ENCODE measurements at regions not wholly inside any gene's neighbourhood (a gene's known extent, or its start where the extent isn't known, plus 50 kb on each side); places are given as distances from the start of the nearest gene placed in this dataset.

DNA sequence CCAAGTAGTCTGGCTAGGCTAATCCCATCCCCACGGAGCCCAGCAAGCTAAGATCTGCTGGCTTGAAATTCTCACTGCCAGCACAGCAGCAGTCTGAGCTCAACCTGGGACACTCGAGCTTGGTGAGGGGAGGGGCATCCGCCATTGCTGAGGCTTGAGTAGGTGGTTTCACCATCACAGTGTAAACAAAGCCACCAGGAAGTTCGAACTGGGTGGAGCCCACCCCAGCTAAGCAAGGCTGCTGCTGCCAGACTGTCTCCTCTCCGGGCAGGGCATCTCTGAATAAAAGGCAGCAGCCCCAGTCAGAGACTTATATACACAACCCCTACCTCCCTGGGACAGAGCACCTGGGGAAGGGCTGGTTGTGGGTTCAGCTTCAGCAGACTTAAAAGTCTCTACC, 639.6 kb downstream of the IQCM start:
- Histone ChIP-seq H3K4me1 (no peaks in the 10 kb centered on the region), H3K4me3 (no peak overlapping the region), H3K9me3 (no peaks in the 10 kb centered on the region), H3K27me3 (no peaks in the 10 kb centered on the region), H3K36me3 (no peaks in the 10 kb centered on the region), H3K27ac (no peak overlapping the region)
- TF ChIP-seq POLR2A (IDR thresholded peaks at IDR 0.05) (no peak), POLR2AphosphoS5 (IDR thresholded peaks at IDR 0.05; ENCODE audit: insufficient read depth in 1 of 2, low read depth in 1 of 2) (no peak)
- TF ChIP-seq, protein P1, sequence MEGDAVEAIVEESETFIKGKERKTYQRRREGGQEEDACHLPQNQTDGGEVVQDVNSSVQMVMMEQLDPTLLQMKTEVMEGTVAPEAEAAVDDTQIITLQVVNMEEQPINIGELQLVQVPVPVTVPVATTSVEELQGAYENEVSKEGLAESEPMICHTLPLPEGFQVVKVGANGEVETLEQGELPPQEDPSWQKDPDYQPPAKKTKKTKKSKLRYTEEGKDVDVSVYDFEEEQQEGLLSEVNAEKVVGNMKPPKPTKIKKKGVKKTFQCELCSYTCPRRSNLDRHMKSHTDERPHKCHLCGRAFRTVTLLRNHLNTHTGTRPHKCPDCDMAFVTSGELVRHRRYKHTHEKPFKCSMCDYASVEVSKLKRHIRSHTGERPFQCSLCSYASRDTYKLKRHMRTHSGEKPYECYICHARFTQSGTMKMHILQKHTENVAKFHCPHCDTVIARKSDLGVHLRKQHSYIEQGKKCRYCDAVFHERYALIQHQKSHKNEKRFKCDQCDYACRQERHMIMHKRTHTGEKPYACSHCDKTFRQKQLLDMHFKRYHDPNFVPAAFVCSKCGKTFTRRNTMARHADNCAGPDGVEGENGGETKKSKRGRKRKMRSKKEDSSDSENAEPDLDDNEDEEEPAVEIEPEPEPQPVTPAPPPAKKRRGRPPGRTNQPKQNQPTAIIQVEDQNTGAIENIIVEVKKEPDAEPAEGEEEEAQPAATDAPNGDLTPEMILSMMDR (IDR thresholded peaks at IDR 0.05) = no peak
- DNase-seq (ENCODE audit: extremely low spot score in 2 of 2) = no peak
- intact Hi-C loops (cut with DNase I) = no loop called here

DNA sequence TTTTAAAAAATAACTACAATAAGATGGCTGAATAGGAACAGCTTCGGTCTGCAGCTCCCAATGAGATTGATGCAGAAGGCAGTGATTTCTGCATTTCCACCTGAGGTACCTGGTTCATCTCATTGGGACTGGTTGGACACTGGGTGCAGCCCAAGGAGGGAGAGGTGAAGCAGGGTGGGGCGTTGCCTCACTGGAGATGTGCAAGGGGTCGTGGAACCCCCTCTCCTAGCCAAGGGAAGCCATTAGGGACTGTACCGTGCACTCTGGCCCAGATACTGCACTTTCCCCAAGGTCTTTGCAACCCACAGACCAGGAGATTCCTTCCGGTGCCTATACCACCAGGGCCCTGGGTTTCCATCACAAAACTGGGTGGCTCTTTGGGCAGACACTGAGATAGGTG, 640.1 kb downstream of the IQCM start:
- Histone ChIP-seq H3K4me1 (no peaks in the 10 kb centered on the region), H3K36me3 (no peaks in the 10 kb centered on the region), H3K27me3 (no peaks in the 10 kb centered on the region), H3K9me3 (no peaks in the 10 kb centered on the region), H3K27ac (no peak overlapping the region), H3K4me3 (no peak overlapping the region)
- intact Hi-C loops (cut with DNase I) = no loop called here
- no peak for DNase-seq (ENCODE audit: extremely low spot score in 2 of 2)
- TF ChIP-seq, protein P1 (IDR thresholded peaks at IDR 0.05) = no peak
- TF ChIP-seq POLR2A (IDR thresholded peaks at IDR 0.05) = no peak

GRCh38 chr4:149173241-149174013, 642.2 kb downstream of the IQCM start:
- Histone ChIP-seq H3K4me3 (no peak overlapping the region), H3K27ac (no peak overlapping the region), H3K4me1 (no peaks in the 10 kb centered on the region), H3K9me3 (no peaks in the 10 kb centered on the region), H3K27me3 (no peaks in the 10 kb centered on the region), H3K36me3 (no peaks in the 10 kb centered on the region)
- TF ChIP-seq POLR2A (IDR thresholded peaks at IDR 0.05) (no peak), POLR2AphosphoS5 (IDR thresholded peaks at IDR 0.05; ENCODE audit: insufficient read depth in 1 of 2, low read depth in 1 of 2) (no peak)
- TF ChIP-seq, protein P1 (IDR thresholded peaks at IDR 0.05) = no peak
- DNase-seq (ENCODE audit: extremely low spot score in 2 of 2) = no peak
- intact Hi-C loops (cut with DNase I) = no loop called here

GRCh38 chr4:149168645-149169044, 647.0 kb downstream of the IQCM start:
- no peaks in the 10 kb centered on the region for H3K36me3 ChIP-seq
- no peaks in the 10 kb centered on the region for H3K9me3 ChIP-seq
- no peaks in the 10 kb centered on the region for H3K27me3 ChIP-seq
- H3K4me1 ChIP-seq = no peaks in the 10 kb centered on the region
- intact Hi-C loops (cut with DNase I) = no loop called here
- DNase-seq (ENCODE audit: extremely low spot score in 2 of 2) = no peak
- no peak overlapping the region for H3K27ac ChIP-seq
- no peak for TF ChIP-seq POLR2AphosphoS5 (IDR thresholded peaks at IDR 0.05; ENCODE audit: insufficient read depth in 1 of 2, low read depth in 1 of 2)
- TF ChIP-seq POLR2A (IDR thresholded peaks at IDR 0.05) = no peak
- TF ChIP-seq, protein P1 (IDR thresholded peaks at IDR 0.05) = no peak
- no peak overlapping the region for H3K4me3 ChIP-seq

- intact Hi-C loops (cut with DNase I) = no loop called here
- Histone ChIP-seq H3K4me1 (no peaks in the 10 kb centered on the region), H3K27me3 (no peaks in the 10 kb centered on the region), H3K27ac (no peak overlapping the region), H3K36me3 (no peaks in the 10 kb centered on the region), H3K4me3 (no peak overlapping the region), H3K9me3 (no peaks in the 10 kb centered on the region)
- DNase-seq (ENCODE audit: extremely low spot score in 2 of 2) = no peak
- no peak for TF ChIP-seq POLR2AphosphoS5 (IDR thresholded peaks at IDR 0.05; ENCODE audit: insufficient read depth in 1 of 2, low read depth in 1 of 2)
- TF ChIP-seq, protein P1 (IDR thresholded peaks at IDR 0.05) = no peak
- no peak for TF ChIP-seq POLR2A (IDR thresholded peaks at IDR 0.05)
Measured at GRCh38 chr4:149166876-149167275, 648.8 kb downstream of the IQCM start.

Data from vagina (tissue), 2 donors.